OCI-LY7 (cell line): ENCODE measurements at regions not wholly inside any gene's neighbourhood (a gene's known extent, or its start where the extent isn't known, plus 50 kb on each side); places are given as distances from the start of the nearest gene placed in this dataset.

Source experiments
- CTCF ChIP-seq: fragments of 200-600 bp; sonication (generic); conservative IDR thresholded peaks from 2 replicates; pipeline ENCODE4 v1.5.1; 2014; ENCODE audit warnings: mild to moderate bottlenecking, antibody characterized with exemption, low read length, moderate library complexity, mixed read lengths
- EZH2phosphoT487 ChIP-seq: fragments of 200-600 bp; sonication (generic); IDR thresholded peaks from 2 replicates; pipeline ENCODE4 v1.6.1; 2018; ENCODE audit warnings: low read depth, borderline replicate concordance, mild to moderate bottlenecking, mixed run types, antibody characterized with exemption, low read length, moderate library complexity, mixed read lengths

DNA sequence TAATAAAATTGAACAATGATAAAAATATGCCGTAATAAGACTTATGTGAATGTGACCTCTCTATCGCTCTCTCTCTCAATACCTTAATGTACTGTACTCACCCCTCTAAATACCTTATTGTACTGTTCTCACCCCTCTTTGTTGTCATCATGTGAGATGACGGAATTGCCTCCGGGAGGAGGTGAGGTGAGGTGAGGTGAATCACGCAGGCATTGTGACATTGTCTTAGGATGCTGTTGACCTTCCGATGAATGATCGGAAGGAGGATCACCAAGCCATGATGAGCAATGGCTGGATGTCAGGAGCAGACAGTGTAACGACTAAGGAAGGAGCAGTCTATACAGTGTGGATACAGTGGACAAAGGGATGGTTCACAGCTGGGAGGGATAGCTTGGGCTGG, 87.4 kb upstream of the FAM20C start:
- TF ChIP-seq CTCF: no peak
- TF ChIP-seq EZH2phosphoT487: no peak
